Endothelial cell of umbilical vein (primary cell): ENCODE measurements at regions not wholly inside any gene's neighbourhood (a gene's known extent, or its start where the extent isn't known, plus 50 kb on each side); places are given as distances from the start of the nearest gene placed in this dataset.

Experiments
- CTCF ChIP-seq, 2 donors: IDR thresholded peaks; 1 replicate in 1 of 2; 2 replicates in 1 of 2; pipeline ENCODE4 v1.5.1; 2011; ENCODE audit warnings: low read length in 2 of 2, mild to moderate bottlenecking in 2 of 2, moderate library complexity in 2 of 2, control low read depth in 1 of 2, inconsistent platforms in 1 of 2, low read depth in 1 of 2; ENCODE audit not compliant: insufficient read depth in 1 of 2; ENCODE audit errors: extremely low read depth in 1 of 2
- POLR2AphosphoS5 ChIP-seq: IDR thresholded peaks from 2 replicates; pipeline ENCODE4 v1.6.1; 2012; ENCODE audit warnings: low read depth, mild to moderate bottlenecking, control low read depth, low read length, moderate library complexity; ENCODE audit not compliant: insufficient read depth

- TF ChIP-seq CTCF (IDR thresholded peaks at IDR 0.05; ENCODE audit: extremely low read depth in 1 of 2, insufficient read depth in 1 of 2, low read depth in 1 of 2, low read length in 2 of 2) (no peak), POLR2AphosphoS5 (no peak)
These were observed 631.0 kb upstream of the CCDC54 start for GRCh38 chr3:106746286-106746685.
